HL-60 (cell line): ENCODE measurements at regions not wholly inside any gene's neighbourhood (a gene's known extent, or its start where the extent isn't known, plus 50 kb on each side); places are given as distances from the start of the nearest gene placed in this dataset.

Experiments used
- DNase-seq, 2 experiments: peaks; one replicate each; pipeline ENCODE4 v3.0.0-alpha.2; 2010 to 2020; ENCODE audit warnings: low read depth in 1 of 2, low spot score in 1 of 2
- H3K27ac ChIP-seq: fragments of 250-450 bp; sonication (Bioruptor Pico); replicated peaks from 2 replicates; pipeline ENCODE4 v1.5.1; 2020; ENCODE audit warnings: mild to moderate bottlenecking, moderate library complexity
- H3K27me3 ChIP-seq: fragments of 250-450 bp; sonication (Bioruptor Pico); 2 replicates; pipeline ENCODE4 v1.5.1; 2021; ENCODE audit warnings: mild to moderate bottlenecking, moderate library complexity; ENCODE audit not compliant: insufficient read depth, poor library complexity, severe bottlenecking
- H3K4me3 ChIP-seq: replicated peaks from 2 replicates; pipeline ENCODE4 v1.5.1; 2011; ENCODE audit warnings: mild to moderate bottlenecking, control low read depth, low read length; ENCODE audit not compliant: insufficient read depth
- GABPA ChIP-seq: IDR thresholded peaks from 2 replicates; pipeline ENCODE4 v1.6.1; 2012; ENCODE audit warnings: low read depth
- POLR2AphosphoS5 ChIP-seq: IDR thresholded peaks from 2 replicates; pipeline ENCODE4 v1.6.1; 2012; ENCODE audit warnings: low read depth
- SPI1 ChIP-seq: IDR thresholded peaks from 2 replicates; pipeline ENCODE4 v1.6.1; 2012; ENCODE audit warnings: low read depth, mild to moderate bottlenecking, borderline replicate concordance
- TF ChIP-seq, protein P1 (sequence below): IDR thresholded peaks from 2 replicates; pipeline ENCODE4 v1.6.1; 2012; ENCODE audit warnings: low read depth; ENCODE audit not compliant: insufficient replicate concordance
- TF ChIP-seq, protein P2 (sequence below): IDR thresholded peaks from one replicate; pipeline ENCODE4 v1.5.1; 2011; ENCODE audit warnings: low read length, control low read depth, inconsistent platforms; ENCODE audit not compliant: insufficient read depth

DNA sequence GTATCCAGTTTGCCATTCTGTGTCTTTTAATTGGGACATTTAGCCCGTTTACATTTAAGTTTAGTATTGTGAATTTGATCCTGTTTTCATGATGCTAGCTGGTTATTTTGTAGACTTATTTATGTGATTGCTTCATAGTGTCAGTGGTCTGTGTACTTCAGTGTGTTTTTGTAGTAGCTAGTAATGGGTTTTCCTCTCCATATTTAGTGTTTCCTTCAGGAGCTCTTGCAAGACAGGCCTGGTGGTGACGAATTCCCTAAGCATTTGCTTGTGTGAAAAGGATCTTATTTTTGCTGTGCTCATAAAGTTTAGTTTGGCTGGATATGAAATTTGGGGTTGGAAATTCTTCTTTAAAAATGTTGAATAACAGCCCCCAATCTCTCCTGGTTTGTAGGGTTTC is 69.2 kb upstream of the PDC start:
- Histone ChIP-seq H3K27me3 (no peaks in the 10 kb centered on the region), H3K4me3 (no peak overlapping the region), H3K27ac (no peak overlapping the region)
- DNase-seq: no peak
- TF ChIP-seq POLR2AphosphoS5 (no peak), SPI1 (no peak), GABPA (no peak)
- TF ChIP-seq, protein P1, sequence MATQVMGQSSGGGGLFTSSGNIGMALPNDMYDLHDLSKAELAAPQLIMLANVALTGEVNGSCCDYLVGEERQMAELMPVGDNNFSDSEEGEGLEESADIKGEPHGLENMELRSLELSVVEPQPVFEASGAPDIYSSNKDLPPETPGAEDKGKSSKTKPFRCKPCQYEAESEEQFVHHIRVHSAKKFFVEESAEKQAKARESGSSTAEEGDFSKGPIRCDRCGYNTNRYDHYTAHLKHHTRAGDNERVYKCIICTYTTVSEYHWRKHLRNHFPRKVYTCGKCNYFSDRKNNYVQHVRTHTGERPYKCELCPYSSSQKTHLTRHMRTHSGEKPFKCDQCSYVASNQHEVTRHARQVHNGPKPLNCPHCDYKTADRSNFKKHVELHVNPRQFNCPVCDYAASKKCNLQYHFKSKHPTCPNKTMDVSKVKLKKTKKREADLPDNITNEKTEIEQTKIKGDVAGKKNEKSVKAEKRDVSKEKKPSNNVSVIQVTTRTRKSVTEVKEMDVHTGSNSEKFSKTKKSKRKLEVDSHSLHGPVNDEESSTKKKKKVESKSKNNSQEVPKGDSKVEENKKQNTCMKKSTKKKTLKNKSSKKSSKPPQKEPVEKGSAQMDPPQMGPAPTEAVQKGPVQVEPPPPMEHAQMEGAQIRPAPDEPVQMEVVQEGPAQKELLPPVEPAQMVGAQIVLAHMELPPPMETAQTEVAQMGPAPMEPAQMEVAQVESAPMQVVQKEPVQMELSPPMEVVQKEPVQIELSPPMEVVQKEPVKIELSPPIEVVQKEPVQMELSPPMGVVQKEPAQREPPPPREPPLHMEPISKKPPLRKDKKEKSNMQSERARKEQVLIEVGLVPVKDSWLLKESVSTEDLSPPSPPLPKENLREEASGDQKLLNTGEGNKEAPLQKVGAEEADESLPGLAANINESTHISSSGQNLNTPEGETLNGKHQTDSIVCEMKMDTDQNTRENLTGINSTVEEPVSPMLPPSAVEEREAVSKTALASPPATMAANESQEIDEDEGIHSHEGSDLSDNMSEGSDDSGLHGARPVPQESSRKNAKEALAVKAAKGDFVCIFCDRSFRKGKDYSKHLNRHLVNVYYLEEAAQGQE: no peak
- TF ChIP-seq, protein P2, sequence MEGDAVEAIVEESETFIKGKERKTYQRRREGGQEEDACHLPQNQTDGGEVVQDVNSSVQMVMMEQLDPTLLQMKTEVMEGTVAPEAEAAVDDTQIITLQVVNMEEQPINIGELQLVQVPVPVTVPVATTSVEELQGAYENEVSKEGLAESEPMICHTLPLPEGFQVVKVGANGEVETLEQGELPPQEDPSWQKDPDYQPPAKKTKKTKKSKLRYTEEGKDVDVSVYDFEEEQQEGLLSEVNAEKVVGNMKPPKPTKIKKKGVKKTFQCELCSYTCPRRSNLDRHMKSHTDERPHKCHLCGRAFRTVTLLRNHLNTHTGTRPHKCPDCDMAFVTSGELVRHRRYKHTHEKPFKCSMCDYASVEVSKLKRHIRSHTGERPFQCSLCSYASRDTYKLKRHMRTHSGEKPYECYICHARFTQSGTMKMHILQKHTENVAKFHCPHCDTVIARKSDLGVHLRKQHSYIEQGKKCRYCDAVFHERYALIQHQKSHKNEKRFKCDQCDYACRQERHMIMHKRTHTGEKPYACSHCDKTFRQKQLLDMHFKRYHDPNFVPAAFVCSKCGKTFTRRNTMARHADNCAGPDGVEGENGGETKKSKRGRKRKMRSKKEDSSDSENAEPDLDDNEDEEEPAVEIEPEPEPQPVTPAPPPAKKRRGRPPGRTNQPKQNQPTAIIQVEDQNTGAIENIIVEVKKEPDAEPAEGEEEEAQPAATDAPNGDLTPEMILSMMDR: no peak

DNA sequence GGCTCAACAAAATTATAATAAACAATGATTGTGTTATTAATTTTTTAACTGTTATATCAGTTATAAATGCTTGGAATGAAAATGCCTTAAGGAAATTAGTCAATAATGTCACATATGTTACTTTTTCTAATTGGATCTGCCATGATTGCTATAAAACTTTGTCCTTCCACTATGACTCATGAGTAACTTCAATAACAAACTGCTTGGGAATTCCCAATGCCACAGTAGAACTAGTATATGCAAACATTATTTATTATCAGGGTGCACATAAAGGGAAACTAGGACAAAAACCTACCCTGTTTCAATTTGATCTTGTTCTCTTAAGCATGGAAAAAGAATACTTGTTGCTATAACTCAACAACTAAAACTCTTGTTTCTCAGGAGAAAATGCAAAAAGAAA is 59.1 kb upstream of the PDC start:
- Histone ChIP-seq H3K27ac (no peak overlapping the region), H3K4me3 (no peak overlapping the region), H3K27me3 (no peaks in the 10 kb centered on the region)
- no peak for DNase-seq
- TF ChIP-seq POLR2AphosphoS5 (no peak), GABPA (no peak), SPI1 (no peak)
- TF ChIP-seq, protein P1: no peak
- TF ChIP-seq, protein P2: no peak

DNA sequence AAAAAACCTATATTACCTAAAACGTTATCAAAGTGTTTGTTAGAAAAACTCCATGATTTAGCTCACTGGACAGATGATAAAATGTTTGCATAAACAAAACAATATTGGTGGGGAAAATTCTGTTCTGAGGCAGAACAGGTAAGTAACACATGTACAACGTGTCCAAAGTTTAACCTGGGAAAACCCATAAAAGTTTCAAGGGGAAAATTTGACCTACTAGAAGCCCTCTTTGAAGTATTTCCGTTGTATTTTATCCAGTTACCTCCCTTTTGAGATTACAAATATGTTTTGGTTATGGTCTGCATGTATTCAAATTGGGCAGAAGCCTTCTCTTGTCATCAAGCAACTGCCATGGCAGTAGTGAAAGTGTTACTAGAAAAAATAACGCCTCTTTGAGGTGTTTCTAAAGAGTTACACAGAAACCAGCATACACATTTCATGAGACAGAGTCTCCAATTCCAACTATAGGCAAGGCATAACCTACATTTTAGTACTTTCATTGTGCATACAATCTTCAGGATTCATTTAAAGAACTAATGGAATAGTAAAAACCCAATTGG is 58.0 kb upstream of the PDC start:
- no peak overlapping the region for H3K4me3 ChIP-seq
- no peak overlapping the region for H3K27ac ChIP-seq
- TF ChIP-seq POLR2AphosphoS5 (no peak), SPI1 (no peak), GABPA (no peak)
- TF ChIP-seq, protein P1: no peak
- TF ChIP-seq, protein P2: no peak
- H3K27me3 ChIP-seq: no peaks in the 10 kb centered on the region
- no peak for DNase-seq
